Ascending aorta (tissue), 2 donors: ENCODE measurements at regions not wholly inside any gene's neighbourhood (a gene's known extent, or its start where the extent isn't known, plus 50 kb on each side); places are given as distances from the start of the nearest gene placed in this dataset.

ENCODE experiments used
- DNase-seq, 2 donors: peaks; one replicate each; pipeline ENCODE4 v3.0.0-alpha.2; 2019; ENCODE audit warnings: low spot score in 2 of 2
- H3K27ac ChIP-seq, 2 donors: fragments of 200-600 bp; sonication (generic); one replicate each; pipeline ENCODE4 v1.5.1; 2016 to 2017; ENCODE audit warnings: mild to moderate bottlenecking in 1 of 2
- H3K27me3 ChIP-seq: fragments of 200-600 bp; sonication (generic); one replicate; pipeline ENCODE4 v1.5.1; 2017
- H3K36me3 ChIP-seq, 2 donors: fragments of 200-600 bp; sonication (generic); one replicate each; pipeline ENCODE4 v1.5.1; 2016
- H3K4me1 ChIP-seq, 2 donors: fragments of 200-600 bp; sonication (generic); one replicate each; pipeline ENCODE4 v1.5.1; 2016 to 2017; ENCODE audit warnings: mild to moderate bottlenecking in 1 of 2
- H3K4me3 ChIP-seq, 2 donors: fragments of 200-600 bp; sonication (generic); one replicate each; pipeline ENCODE4 v1.5.1; 2016 to 2017; ENCODE audit warnings: mild to moderate bottlenecking in 1 of 2
- H3K9me3 ChIP-seq, 2 donors: fragments of 200-600 bp; sonication (generic); one replicate each; pipeline ENCODE4 v1.5.1; 2016
- CTCF ChIP-seq, 3 experiments: fragments of 200-600 bp in 2 of 3; fragments of 450-650 bp in 1 of 3; sonication (generic) in 2 of 3; IDR thresholded peaks; one replicate each; pipeline ENCODE4 v1.5.1; 2016 to 2019; ENCODE audit warnings: antibody characterized with exemption in 3 of 3, mild to moderate bottlenecking in 1 of 3, moderate library complexity in 1 of 3
- intact Hi-C: fragments of 100-400 bp; cut with DNase I; formaldehyde crosslinking; loops from one replicate; pipeline ENCODE4 v1.15.1; 2023

- Histone ChIP-seq H3K36me3 (no peaks in the 10 kb centered on the region), H3K27me3 (no peaks in the 10 kb centered on the region), H3K4me1 (no peaks in the 10 kb centered on the region), H3K9me3 (peaks cover 0 to 11% of the 10 kb centered on the region in 2 donors), H3K4me3 (no peak overlapping the region), H3K27ac (no peak overlapping the region)
- intact Hi-C loops: no loop called here
- TF ChIP-seq CTCF (IDR thresholded peaks at IDR 0.05): no peak
- DNase-seq: no peak
Observed at GRCh38 chr14:82328442-82328841, 794.8 kb upstream of the SEL1L start.

DNA sequence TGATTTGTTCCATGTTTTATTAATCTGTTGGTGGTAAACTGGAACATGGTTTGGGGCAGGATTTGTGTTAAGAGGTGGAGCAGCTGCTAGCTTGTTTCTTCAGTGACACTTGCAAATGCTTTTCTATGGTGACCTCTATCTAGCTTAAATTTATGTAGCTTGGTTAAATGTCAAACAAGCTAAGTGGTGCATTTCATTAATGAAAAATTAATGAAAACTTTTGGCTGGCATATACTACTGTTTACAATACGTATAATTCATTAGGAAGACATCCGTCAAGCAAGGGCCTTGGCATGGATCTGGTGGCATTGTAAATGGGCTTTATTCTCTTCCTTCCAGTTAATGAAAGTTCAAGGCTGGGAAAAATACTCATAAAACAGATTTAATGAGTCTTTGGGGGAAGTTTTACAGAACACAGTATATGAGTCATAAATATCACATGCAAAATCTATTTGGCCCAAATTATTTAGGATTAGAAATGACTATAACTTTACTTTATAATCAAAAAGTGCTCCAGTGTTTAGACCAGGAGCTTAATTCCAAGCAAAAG, 807.7 kb upstream of the SEL1L start:
- no peaks in the 10 kb centered on the region for H3K4me1 ChIP-seq
- H3K4me3 ChIP-seq: no peak overlapping the region
- H3K27me3 ChIP-seq: no peaks in the 10 kb centered on the region
- no peaks in the 10 kb centered on the region for H3K9me3 ChIP-seq
- no peaks in the 10 kb centered on the region for H3K36me3 ChIP-seq
- H3K27ac ChIP-seq: no peak overlapping the region
- intact Hi-C loops: no loop called here
- no peak for DNase-seq
- no peak for TF ChIP-seq CTCF (IDR thresholded peaks at IDR 0.05)

- H3K36me3 ChIP-seq: no peaks in the 10 kb centered on the region
- no peaks in the 10 kb centered on the region for H3K4me1 ChIP-seq
- no peaks in the 10 kb centered on the region for H3K27me3 ChIP-seq
- no peak for TF ChIP-seq CTCF (IDR thresholded peaks at IDR 0.05)
- H3K27ac ChIP-seq: no peak overlapping the region
- no peak for DNase-seq
- no peaks in the 10 kb centered on the region for H3K9me3 ChIP-seq
- H3K4me3 ChIP-seq: no peak overlapping the region
- intact Hi-C loops: no loop called here
Observed at GRCh38 chr14:82342596-82342995, 808.9 kb upstream of the SEL1L start.

GRCh38 chr14:82345184-82345583, 811.5 kb upstream of the SEL1L start:
- H3K27me3 ChIP-seq: no peaks in the 10 kb centered on the region
- no peaks in the 10 kb centered on the region for H3K36me3 ChIP-seq
- H3K27ac ChIP-seq: no peak overlapping the region
- H3K4me3 ChIP-seq: no peak overlapping the region
- DNase-seq: no peak
- H3K4me1 ChIP-seq: no peaks in the 10 kb centered on the region
- no peaks in the 10 kb centered on the region for H3K9me3 ChIP-seq
- no peak for TF ChIP-seq CTCF (IDR thresholded peaks at IDR 0.05)
- intact Hi-C loops: no loop called here

DNA sequence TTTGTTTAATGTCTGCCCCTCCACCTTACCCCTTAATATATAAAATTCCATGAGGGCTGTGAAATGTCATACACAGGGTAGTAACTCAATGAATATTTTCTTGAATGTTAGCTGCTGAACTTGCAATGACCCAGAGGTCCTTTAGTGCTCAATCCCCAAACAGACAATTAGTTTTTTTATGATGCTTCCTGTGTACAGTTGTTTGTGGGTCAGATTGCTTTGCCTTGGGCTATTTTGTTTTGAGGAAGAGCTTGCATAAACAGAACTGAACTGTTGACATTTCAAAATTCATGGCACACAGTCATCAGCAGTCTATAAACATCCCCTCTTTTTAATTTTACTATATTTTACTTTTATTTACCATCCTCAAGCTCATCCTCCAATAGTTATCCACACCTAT, 820.5 kb upstream of the SEL1L start:
- DNase-seq: no peak
- no peak for TF ChIP-seq CTCF (IDR thresholded peaks at IDR 0.05)

DNA sequence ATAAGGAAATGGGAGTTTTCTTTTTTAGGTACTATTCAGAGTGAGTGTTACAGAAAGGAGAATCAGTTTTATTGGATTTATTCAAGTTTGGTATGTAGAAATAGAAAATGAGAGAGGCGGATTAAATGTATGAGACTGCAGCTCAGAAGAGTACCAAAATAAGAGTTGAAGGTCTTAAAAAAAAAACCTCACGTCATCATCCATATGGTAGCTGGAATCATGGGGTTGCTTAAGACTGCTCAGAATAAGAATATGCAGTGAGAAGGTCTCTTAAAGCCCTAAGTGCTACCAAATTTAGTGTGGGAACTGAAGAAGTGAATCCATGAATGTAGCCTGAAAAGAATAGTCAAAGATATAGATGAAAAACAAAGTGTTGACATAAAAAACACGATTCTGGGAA, 825.5 kb upstream of the SEL1L start:
- no peaks in the 10 kb centered on the region for H3K27me3 ChIP-seq
- H3K4me1 ChIP-seq: no peaks in the 10 kb centered on the region
- no peak for TF ChIP-seq CTCF (IDR thresholded peaks at IDR 0.05)
- intact Hi-C loops: no loop called here
- no peak overlapping the region for H3K27ac ChIP-seq
- H3K9me3 ChIP-seq: no peaks in the 10 kb centered on the region
- H3K36me3 ChIP-seq: no peaks in the 10 kb centered on the region
- no peak for DNase-seq
- no peak overlapping the region for H3K4me3 ChIP-seq

More for the DNA sequence above, 820.5 kb upstream of the SEL1L start:
- no peak overlapping the region for H3K27ac ChIP-seq
- no peaks in the 10 kb centered on the region for H3K4me1 ChIP-seq
- no peaks in the 10 kb centered on the region for H3K9me3 ChIP-seq
- H3K27me3 ChIP-seq: no peaks in the 10 kb centered on the region
- intact Hi-C loops: no loop called here
- no peaks in the 10 kb centered on the region for H3K36me3 ChIP-seq
- no peak overlapping the region for H3K4me3 ChIP-seq
